ENCODE measurements at regions not wholly inside any gene's neighbourhood (a gene's known extent, or its start where the extent isn't known, plus 50 kb on each side); places are given as distances from the start of the nearest gene placed in this dataset.

- TF ChIP-seq CTCF (conservative IDR thresholded peaks at IDR 0.05): no peak
Measured at GRCh38 chr4:183852910-183853547, 52.1 kb upstream of the STOX2 start.

GRCh38 chr4:183853548-183853940 is 51.6 kb upstream of the STOX2 start:
- Mint-ChIP-seq H3K27ac (no peak overlapping the region), H3K4me1 (peaks cover 4% of the 10 kb centered on the region), H3K9me3 (no peaks in the 10 kb centered on the region), H3K4me3 (no peak overlapping the region), H3K36me3 (ENCODE audit: low read depth) (no peaks in the 10 kb centered on the region), H3K27me3 (ENCODE audit: insufficient read depth) (peaks cover 27% of the 10 kb centered on the region)
- no peak for TF ChIP-seq CTCF (conservative IDR thresholded peaks at IDR 0.05)
- Histone ChIP-seq H3K27me3 (ENCODE audit: control insufficient read depth, insufficient read depth, low read length, poor library complexity, severe bottlenecking) (peaks cover 6% of the 10 kb centered on the region), H3K27ac (ENCODE audit: low read depth, low read length) (no peak overlapping the region), H3K4me3 (ENCODE audit: low read length) (no peak overlapping the region), H3K4me1 (ENCODE audit: control insufficient read depth, insufficient read depth, low read length) (peaks cover 5% of the 10 kb centered on the region), H3K9ac (ENCODE audit: extremely low read depth, low read length, poor library complexity, severe bottlenecking) (no peak overlapping the region), H3K9me3 (ENCODE audit: control insufficient read depth, low read length) (no peaks in the 10 kb centered on the region), H3K36me3 (ENCODE audit: control insufficient read depth, insufficient read depth, low read length) (no peaks in the 10 kb centered on the region)
- DNase-seq: no peak
- 89 to 97% methylated on average over 3 to 5 of the region's 5 CpGs for WGBS, 2 experiments (ENCODE audit: insufficient coverage in 1 of 2, insufficient read length in 1 of 2)

More at GRCh38 chr4:183852910-183853547, 52.1 kb upstream of the STOX2 start:
- H3K27me3 ChIP-seq (ENCODE audit: control insufficient read depth, insufficient read depth, low read length, poor library complexity, severe bottlenecking): peaks cover 6% of the 10 kb centered on the region
- Mint-ChIP-seq H3K4me3 (no peak overlapping the region), H3K27me3 (ENCODE audit: insufficient read depth) (peaks cover 23% of the 10 kb centered on the region), H3K9me3 (no peaks in the 10 kb centered on the region), H3K27ac (no peak overlapping the region), H3K36me3 (ENCODE audit: low read depth) (no peaks in the 10 kb centered on the region), H3K4me1 (peaks cover under 1% of the 10 kb centered on the region)
- no peaks in the 10 kb centered on the region for H3K9me3 ChIP-seq (ENCODE audit: control insufficient read depth, low read length)
- no peak for DNase-seq
- H3K4me3 ChIP-seq (ENCODE audit: low read length): no peak overlapping the region
- H3K9ac ChIP-seq (ENCODE audit: extremely low read depth, low read length, poor library complexity, severe bottlenecking): no peak overlapping the region
- no peaks in the 10 kb centered on the region for H3K36me3 ChIP-seq (ENCODE audit: control insufficient read depth, insufficient read depth, low read length)
- 88 to 97% methylated on average over 9 to 10 of the region's 10 CpGs for WGBS, 2 experiments (ENCODE audit: insufficient coverage in 1 of 2, insufficient read length in 1 of 2)
- no peak overlapping the region for H3K27ac ChIP-seq (ENCODE audit: low read depth, low read length)
- H3K4me1 ChIP-seq (ENCODE audit: control insufficient read depth, insufficient read depth, low read length): peaks cover 3% of the 10 kb centered on the region
